ENCODE measurements at regions not wholly inside any gene's neighbourhood (a gene's known extent, or its start where the extent isn't known, plus 50 kb on each side); places are given as distances from the start of the nearest gene placed in this dataset.

GRCh38 chr6:140731741-140732140 lies 1357.3 kb upstream of the CITED2 start:
- TF ChIP-seq CTCF (IDR thresholded peaks at IDR 0.05; ENCODE audit: insufficient read depth, low read length, poor library complexity, severe bottlenecking), result no peak
- no peak for TF ChIP-seq EZH2phosphoT487 (conservative IDR thresholded peaks at IDR 0.05; ENCODE audit: low read length)
